ENCODE measurements at regions not wholly inside any gene's neighbourhood (a gene's known extent, or its start where the extent isn't known, plus 50 kb on each side); places are given as distances from the start of the nearest gene placed in this dataset.

DNA sequence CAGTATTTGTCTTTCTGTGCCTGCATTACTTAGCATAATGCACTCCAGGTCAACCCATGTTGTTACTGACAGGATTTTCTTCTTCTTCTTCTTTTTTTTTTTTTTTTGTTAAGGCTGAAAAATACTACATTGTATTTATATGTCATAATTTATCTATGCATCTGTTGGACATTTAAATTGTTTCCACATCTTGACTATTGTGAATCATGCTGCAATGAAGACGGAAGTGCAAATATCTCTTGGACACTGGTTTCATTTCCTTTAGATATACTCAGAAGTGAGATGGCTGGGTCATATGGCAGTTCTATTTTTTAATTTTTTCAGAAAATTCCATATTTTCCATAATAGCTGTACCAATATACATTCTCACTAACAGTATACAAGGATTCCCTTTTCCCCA is 272.7 kb upstream of the PMFBP1 start:
- Histone ChIP-seq H3K9ac (ENCODE audit: low read length) (no peak overlapping the region), H3K27ac (ENCODE audit: low read length) (no peak overlapping the region), H3F3A (ENCODE audit: insufficient read depth, low read length, poor library complexity, severe bottlenecking) (peaks cover 4% of the 10 kb centered on the region), H3K4me2 (ENCODE audit: low read length) (no peak overlapping the region), H2AFZ (ENCODE audit: low read depth, low read length) (no peak overlapping the region), H3K9me3 (ENCODE audit: low read length) (no peaks in the 10 kb centered on the region), H3K4me3 (ENCODE audit: low read length) (no peak overlapping the region), H4K20me1 (ENCODE audit: insufficient read depth) (no peaks in the 10 kb centered on the region), H3K79me2 (replicated peaks; ENCODE audit: insufficient read depth, low read length) (no peaks in the 10 kb centered on the region), H3K36me3 (ENCODE audit: insufficient read depth, low read length) (no peaks in the 10 kb centered on the region), H3K9me2 (ENCODE audit: insufficient read depth, low read length) (no peaks in the 10 kb centered on the region), H3K27me3 (ENCODE audit: insufficient read depth, low read depth, low read length) (no peaks in the 10 kb centered on the region)
- no peak for TF ChIP-seq POLR2AphosphoS5 (IDR thresholded peaks at IDR 0.05)
- no peak for TF ChIP-seq EP300 (conservative IDR thresholded peaks at IDR 0.05; ENCODE audit: poor library complexity, severe bottlenecking)
- no peak for TF ChIP-seq EZH2 (IDR thresholded peaks at IDR 0.05; ENCODE audit: borderline replicate concordance, insufficient read depth, low read length, poor library complexity, severe bottlenecking)
- no peak for TF ChIP-seq SMC3 (conservative IDR thresholded peaks at IDR 0.05; ENCODE audit: poor library complexity)
- TF ChIP-seq RAD21 (conservative IDR thresholded peaks at IDR 0.05): no peak
- no peak for TF ChIP-seq MXI1 (conservative IDR thresholded peaks at IDR 0.05; ENCODE audit: poor library complexity, severe bottlenecking)
- no peak for TF ChIP-seq TAF1 (IDR thresholded peaks at IDR 0.05; ENCODE audit: low read depth)
- TF ChIP-seq REST (IDR thresholded peaks at IDR 0.05; ENCODE audit: borderline replicate concordance): no peak
- no peak for TF ChIP-seq CTCF (IDR thresholded peaks at IDR 0.05; ENCODE audit: poor library complexity, severe bottlenecking)

DNA sequence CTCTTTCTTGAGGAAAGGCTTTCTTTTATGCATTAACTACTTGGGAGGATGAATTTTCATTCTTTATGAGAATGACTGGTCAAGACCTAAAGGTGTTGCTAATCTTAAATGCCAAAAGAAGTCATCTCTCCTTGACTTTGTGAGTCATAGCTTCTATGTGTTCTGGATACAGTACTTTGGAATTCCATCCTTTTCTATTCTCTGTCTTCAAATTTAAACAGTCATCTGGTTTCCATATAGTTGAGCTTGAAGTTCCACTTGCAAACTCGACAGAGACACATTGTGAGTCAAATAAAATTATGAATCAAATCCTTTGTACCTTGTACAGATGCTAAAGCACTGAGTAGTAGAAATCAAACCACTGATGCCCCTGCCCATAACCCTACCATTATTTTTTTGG is 271.9 kb upstream of the PMFBP1 start:
- Histone ChIP-seq H3K27ac (ENCODE audit: low read length) (no peak overlapping the region), H3F3A (ENCODE audit: insufficient read depth, low read length, poor library complexity, severe bottlenecking) (peaks cover 4% of the 10 kb centered on the region), H4K20me1 (ENCODE audit: insufficient read depth) (no peaks in the 10 kb centered on the region), H3K4me3 (ENCODE audit: low read length) (no peak overlapping the region), H2AFZ (ENCODE audit: low read depth, low read length) (no peak overlapping the region), H3K4me2 (ENCODE audit: low read length) (no peak overlapping the region), H3K36me3 (ENCODE audit: insufficient read depth, low read length) (no peaks in the 10 kb centered on the region), H3K27me3 (ENCODE audit: insufficient read depth, low read depth, low read length) (no peaks in the 10 kb centered on the region), H3K9me2 (ENCODE audit: insufficient read depth, low read length) (no peaks in the 10 kb centered on the region), H3K9ac (ENCODE audit: low read length) (no peak overlapping the region), H3K9me3 (ENCODE audit: low read length) (no peaks in the 10 kb centered on the region), H3K79me2 (replicated peaks; ENCODE audit: insufficient read depth, low read length) (no peaks in the 10 kb centered on the region)
- TF ChIP-seq TAF1 (IDR thresholded peaks at IDR 0.05; ENCODE audit: low read depth): no peak
- TF ChIP-seq EP300 (conservative IDR thresholded peaks at IDR 0.05; ENCODE audit: poor library complexity, severe bottlenecking): no peak
- TF ChIP-seq MXI1 (conservative IDR thresholded peaks at IDR 0.05; ENCODE audit: poor library complexity, severe bottlenecking): no peak
- no peak for TF ChIP-seq EZH2 (IDR thresholded peaks at IDR 0.05; ENCODE audit: borderline replicate concordance, insufficient read depth, low read length, poor library complexity, severe bottlenecking)
- no peak for TF ChIP-seq RAD21 (conservative IDR thresholded peaks at IDR 0.05)
- TF ChIP-seq SMC3 (conservative IDR thresholded peaks at IDR 0.05; ENCODE audit: poor library complexity): no peak
- TF ChIP-seq POLR2AphosphoS5 (IDR thresholded peaks at IDR 0.05): no peak
- no peak for TF ChIP-seq REST (IDR thresholded peaks at IDR 0.05; ENCODE audit: borderline replicate concordance)
